ENCODE measurements at regions not wholly inside any gene's neighbourhood (a gene's known extent, or its start where the extent isn't known, plus 50 kb on each side); places are given as distances from the start of the nearest gene placed in this dataset.
A peak's percentile ranks its signal among the peaks of the same experiment; 100 is the strongest.

GRCh38 chr3:194840661-194841514 lies 155.2 kb downstream of the FAM43A start:
- H3K4me3 Mint-ChIP-seq = peak overlapping the region in 4 of 5 donors; percentile 31 to 70 (median 56)
- H3K27me3 Mint-ChIP-seq (ENCODE audit: low read depth in 3 of 3) = peaks cover 0 to 10% (median 5%) of the 10 kb centered on the region in 3 donors
- H3K9me3 Mint-ChIP-seq = peaks cover 0 to 2% (median 0%) of the 10 kb centered on the region in 6 donors
- peaks cover 11 to 22% of the 10 kb centered on the region in 2 donors for H3K4me1 Mint-ChIP-seq
- DNase-seq = peak in 2 of 3 donors; percentile 39 to 44
- no peaks in the 10 kb centered on the region for H3K36me3 Mint-ChIP-seq
- H3K27ac Mint-ChIP-seq = peak overlapping the region; percentile 2 to 81 (median 73)

GRCh38 chr3:194841515-194841841 lies 155.8 kb downstream of the FAM43A start:
- H3K9me3 Mint-ChIP-seq = peaks cover 0 to 2% (median 0%) of the 10 kb centered on the region in 6 donors
- H3K27ac Mint-ChIP-seq = peak overlapping the region in 5 of 6 donors; percentile 2 to 81 (median 77)
- no peaks in the 10 kb centered on the region for H3K36me3 Mint-ChIP-seq
- peaks cover 11 to 22% of the 10 kb centered on the region in 2 donors for H3K4me1 Mint-ChIP-seq
- peak in 2 of 3 donors; percentile 27 to 36 for DNase-seq
- H3K27me3 Mint-ChIP-seq (ENCODE audit: low read depth in 3 of 3) = peaks cover 0 to 6% (median 3%) of the 10 kb centered on the region in 3 donors
- peak overlapping the region in 3 of 5 donors; percentile 55 to 70 (median 56) for H3K4me3 Mint-ChIP-seq

- Mint-ChIP-seq H3K36me3 (no peaks in the 10 kb centered on the region), H3K4me1 (peaks cover 11 to 22% of the 10 kb centered on the region in 2 donors), H3K27me3 (ENCODE audit: low read depth in 3 of 3) (peaks cover 0 to 6% (median 3%) of the 10 kb centered on the region in 3 donors), H3K9me3 (peaks cover 0 to 2% (median 0%) of the 10 kb centered on the region in 6 donors), H3K27ac (no peak overlapping the region), H3K4me3 (no peak overlapping the region)
- no peak for DNase-seq
These were observed 157.9 kb downstream of the FAM43A start for GRCh38 chr3:194843556-194843955.

- Mint-ChIP-seq H3K9me3 (peaks cover 0 to 2% (median 0%) of the 10 kb centered on the region in 6 donors), H3K27me3 (ENCODE audit: low read depth in 3 of 3) (peaks cover 0 to 6% (median 3%) of the 10 kb centered on the region in 3 donors), H3K4me3 (no peak overlapping the region), H3K27ac (no peak overlapping the region), H3K4me1 (peaks cover 11 to 22% of the 10 kb centered on the region in 2 donors), H3K36me3 (no peaks in the 10 kb centered on the region)
- DNase-seq = no peak
These were observed 158.4 kb downstream of the FAM43A start for GRCh38 chr3:194844046-194844445.

- no peak overlapping the region for H3K27ac Mint-ChIP-seq
- no peak for DNase-seq
- no peaks in the 10 kb centered on the region for H3K9me3 Mint-ChIP-seq
- H3K4me3 Mint-ChIP-seq = no peak overlapping the region
- no peaks in the 10 kb centered on the region for H3K36me3 Mint-ChIP-seq
- no peaks in the 10 kb centered on the region for H3K4me1 Mint-ChIP-seq
- H3K27me3 Mint-ChIP-seq (ENCODE audit: low read depth in 3 of 3) = peaks cover 0 to 2% (median 2%) of the 10 kb centered on the region in 3 donors
These were observed 163.6 kb downstream of the FAM43A start for GRCh38 chr3:194849166-194849875.

GRCh38 chr3:194851254-194851653 lies 165.6 kb downstream of the FAM43A start:
- H3K9me3 Mint-ChIP-seq = no peaks in the 10 kb centered on the region
- H3K27me3 Mint-ChIP-seq (ENCODE audit: low read depth in 3 of 3) = peaks cover 2 to 3% (median 2%) of the 10 kb centered on the region in 3 donors
- H3K4me3 Mint-ChIP-seq = no peak overlapping the region
- no peaks in the 10 kb centered on the region for H3K36me3 Mint-ChIP-seq
- no peaks in the 10 kb centered on the region for H3K4me1 Mint-ChIP-seq
- no peak for DNase-seq
- no peak overlapping the region for H3K27ac Mint-ChIP-seq

- Mint-ChIP-seq H3K27me3 (ENCODE audit: low read depth in 3 of 3) (peaks cover 2 to 3% (median 2%) of the 10 kb centered on the region in 3 donors), H3K36me3 (no peaks in the 10 kb centered on the region), H3K9me3 (no peaks in the 10 kb centered on the region), H3K27ac (no peak overlapping the region), H3K4me3 (no peak overlapping the region), H3K4me1 (no peaks in the 10 kb centered on the region)
- no peak for DNase-seq
These were observed 166.3 kb downstream of the FAM43A start for GRCh38 chr3:194851941-194852340.

- H3K27ac Mint-ChIP-seq = no peak overlapping the region
- no peak overlapping the region for H3K4me3 Mint-ChIP-seq
- H3K4me1 Mint-ChIP-seq = no peaks in the 10 kb centered on the region
- H3K36me3 Mint-ChIP-seq = no peaks in the 10 kb centered on the region
- no peaks in the 10 kb centered on the region for H3K9me3 Mint-ChIP-seq
- peaks cover 2 to 3% (median 2%) of the 10 kb centered on the region in 3 donors for H3K27me3 Mint-ChIP-seq (ENCODE audit: low read depth in 3 of 3)
- no peak for DNase-seq
These were observed 166.7 kb downstream of the FAM43A start for GRCh38 chr3:194852345-194852744.

GRCh38 chr3:194852831-194853508 lies 167.3 kb downstream of the FAM43A start:
- Mint-ChIP-seq H3K4me1 (no peaks in the 10 kb centered on the region), H3K36me3 (no peaks in the 10 kb centered on the region), H3K27ac (no peak overlapping the region), H3K27me3 (ENCODE audit: low read depth in 3 of 3) (peaks cover 2 to 3% (median 2%) of the 10 kb centered on the region in 3 donors), H3K4me3 (no peak overlapping the region), H3K9me3 (no peaks in the 10 kb centered on the region)
- DNase-seq = no peak

GRCh38 chr3:194854206-194854605 lies 168.5 kb downstream of the FAM43A start:
- DNase-seq = no peak
- Mint-ChIP-seq H3K4me1 (no peaks in the 10 kb centered on the region), H3K36me3 (no peaks in the 10 kb centered on the region), H3K27ac (no peak overlapping the region), H3K4me3 (no peak overlapping the region), H3K9me3 (no peaks in the 10 kb centered on the region), H3K27me3 (ENCODE audit: low read depth in 3 of 3) (peaks cover 2 to 3% (median 2%) of the 10 kb centered on the region in 3 donors)

GRCh38 chr3:194854659-194855390 lies 169.1 kb downstream of the FAM43A start:
- Mint-ChIP-seq H3K27ac (no peak overlapping the region), H3K36me3 (no peaks in the 10 kb centered on the region), H3K27me3 (ENCODE audit: low read depth in 3 of 3) (peaks cover 2 to 5% (median 2%) of the 10 kb centered on the region in 3 donors), H3K4me3 (no peak overlapping the region), H3K9me3 (no peaks in the 10 kb centered on the region), H3K4me1 (no peaks in the 10 kb centered on the region)
- no peak for DNase-seq

GRCh38 chr3:194856296-194856695 lies 170.6 kb downstream of the FAM43A start:
- no peak for DNase-seq
- H3K9me3 Mint-ChIP-seq = no peaks in the 10 kb centered on the region
- H3K4me1 Mint-ChIP-seq = no peaks in the 10 kb centered on the region
- no peaks in the 10 kb centered on the region for H3K36me3 Mint-ChIP-seq
- H3K27me3 Mint-ChIP-seq (ENCODE audit: low read depth in 3 of 3) = peaks cover 0 to 5% (median 2%) of the 10 kb centered on the region in 3 donors
- no peak overlapping the region for H3K4me3 Mint-ChIP-seq
- H3K27ac Mint-ChIP-seq = no peak overlapping the region

- Mint-ChIP-seq H3K27ac (no peak overlapping the region), H3K36me3 (no peaks in the 10 kb centered on the region), H3K4me1 (no peaks in the 10 kb centered on the region), H3K9me3 (peaks cover 0 to 2% (median 0%) of the 10 kb centered on the region in 6 donors), H3K4me3 (no peak overlapping the region), H3K27me3 (ENCODE audit: low read depth in 3 of 3) (peaks cover 0 to 5% (median 3%) of the 10 kb centered on the region in 3 donors)
- DNase-seq = no peak
These were observed 171.9 kb downstream of the FAM43A start for GRCh38 chr3:194857469-194858113.
